GM12878 (cell line): ENCODE measurements at regions not wholly inside any gene's neighbourhood (a gene's known extent, or its start where the extent isn't known, plus 50 kb on each side); places are given as distances from the start of the nearest gene placed in this dataset.

Experiments used
- CHD2 ChIP-seq: IDR thresholded peaks from 2 replicates; pipeline ENCODE4 v1.6.1; 2011; ENCODE audit warnings: low read depth, low read length, improper control_type of control experiment, borderline replicate concordance
- CTCF ChIP-seq, 3 experiments: IDR thresholded peaks in 2 of 3; conservative IDR thresholded peaks in 1 of 3; 2 replicates each; pipeline ENCODE4 v1.5.1; 2011; ENCODE audit warnings: low read depth in 3 of 3, low read length in 3 of 3, mild to moderate bottlenecking in 3 of 3, control low read depth in 2 of 3, moderate library complexity in 2 of 3, inconsistent platforms in 1 of 3, mixed read lengths in 1 of 3; ENCODE audit not compliant: control insufficient read depth in 2 of 3, insufficient read depth in 1 of 3; ENCODE audit errors: extremely low read depth in 1 of 3
- EZH2 ChIP-seq: IDR thresholded peaks from 2 replicates; pipeline ENCODE4 v1.6.1; 2012; ENCODE audit warnings: low read depth, mild to moderate bottlenecking, control low read depth, inconsistent platforms, low read length, borderline replicate concordance; ENCODE audit not compliant: control insufficient read depth
- POLR2A ChIP-seq: IDR thresholded peaks from 2 replicates; pipeline ENCODE4 v1.6.1; 2011; ENCODE audit warnings: low read depth, mild to moderate bottlenecking, low read length
- RB1 ChIP-seq: fragments of 450-650 bp; formaldehyde crosslinking; IDR thresholded peaks from 2 replicates; pipeline ENCODE4 v1.6.1; 2017; ENCODE audit warnings: mild to moderate bottlenecking, borderline replicate concordance
- SIX5 ChIP-seq: IDR thresholded peaks from 2 replicates; pipeline ENCODE4 v1.6.1; 2011; ENCODE audit warnings: mild to moderate bottlenecking, low read depth, low read length, moderate library complexity; ENCODE audit not compliant: severe bottlenecking
- TF ChIP-seq, protein P1 (sequence below): IDR thresholded peaks from 2 replicates; pipeline ENCODE4 v1.6.1; 2012; ENCODE audit warnings: low read length, inconsistent platforms

GRCh38 chr1:25039229-25039628, 109.2 kb upstream of the RUNX3 start:
- TF ChIP-seq CTCF (IDR thresholded peaks at IDR 0.05 in 2 of 3, conservative IDR thresholded peaks at IDR 0.05 in 1 of 3; ENCODE audit: control insufficient read depth in 2 of 3, extremely low read depth in 1 of 3, insufficient read depth in 1 of 3, low read depth in 3 of 3, low read length in 3 of 3), result no peak
- TF ChIP-seq EZH2, result no peak
- no peak for TF ChIP-seq POLR2A
- TF ChIP-seq SIX5, result no peak
- no peak for TF ChIP-seq RB1
- TF ChIP-seq, protein P1, sequence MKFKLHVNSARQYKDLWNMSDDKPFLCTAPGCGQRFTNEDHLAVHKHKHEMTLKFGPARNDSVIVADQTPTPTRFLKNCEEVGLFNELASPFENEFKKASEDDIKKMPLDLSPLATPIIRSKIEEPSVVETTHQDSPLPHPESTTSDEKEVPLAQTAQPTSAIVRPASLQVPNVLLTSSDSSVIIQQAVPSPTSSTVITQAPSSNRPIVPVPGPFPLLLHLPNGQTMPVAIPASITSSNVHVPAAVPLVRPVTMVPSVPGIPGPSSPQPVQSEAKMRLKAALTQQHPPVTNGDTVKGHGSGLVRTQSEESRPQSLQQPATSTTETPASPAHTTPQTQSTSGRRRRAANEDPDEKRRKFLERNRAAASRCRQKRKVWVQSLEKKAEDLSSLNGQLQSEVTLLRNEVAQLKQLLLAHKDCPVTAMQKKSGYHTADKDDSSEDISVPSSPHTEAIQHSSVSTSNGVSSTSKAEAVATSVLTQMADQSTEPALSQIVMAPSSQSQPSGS, result no peak
- TF ChIP-seq CHD2, result no peak
